Neural cell (in vitro differentiated cells): ENCODE measurements at regions not wholly inside any gene's neighbourhood (a gene's known extent, or its start where the extent isn't known, plus 50 kb on each side); places are given as distances from the start of the nearest gene placed in this dataset.

ENCODE experiments used
- EZH2 ChIP-seq: fragments of 200-600, 300-800 bp; shearing (Covaris generic), sonication (generic); IDR thresholded peaks from 2 replicates; pipeline ENCODE4 v1.6.1; 2014; ENCODE audit warnings: antibody characterized with exemption, low read length, borderline replicate concordance, mild to moderate bottlenecking; ENCODE audit not compliant: insufficient read depth, poor library complexity, severe bottlenecking
- MXI1 ChIP-seq: fragments of 450-650 bp; conservative IDR thresholded peaks from 2 replicates; pipeline ENCODE4 v1.6.1; 2014; ENCODE audit warnings: antibody characterized with exemption, mild to moderate bottlenecking; ENCODE audit not compliant: poor library complexity, severe bottlenecking
- POLR2AphosphoS5 ChIP-seq: IDR thresholded peaks from 2 replicates; pipeline ENCODE4 v1.6.1; 2012
- TAF1 ChIP-seq: IDR thresholded peaks from 2 replicates; pipeline ENCODE4 v1.6.1; 2012; ENCODE audit warnings: low read depth
- TF ChIP-seq, protein P1 (sequence below): fragments of 450-650 bp; IDR thresholded peaks from 2 replicates; pipeline ENCODE4 v1.5.1; 2014; ENCODE audit warnings: antibody characterized with exemption, mild to moderate bottlenecking, moderate library complexity; ENCODE audit not compliant: poor library complexity, severe bottlenecking
- TF ChIP-seq, protein P2 (sequence below): IDR thresholded peaks from 2 replicates; pipeline ENCODE4 v1.6.1; 2012; ENCODE audit warnings: borderline replicate concordance

DNA sequence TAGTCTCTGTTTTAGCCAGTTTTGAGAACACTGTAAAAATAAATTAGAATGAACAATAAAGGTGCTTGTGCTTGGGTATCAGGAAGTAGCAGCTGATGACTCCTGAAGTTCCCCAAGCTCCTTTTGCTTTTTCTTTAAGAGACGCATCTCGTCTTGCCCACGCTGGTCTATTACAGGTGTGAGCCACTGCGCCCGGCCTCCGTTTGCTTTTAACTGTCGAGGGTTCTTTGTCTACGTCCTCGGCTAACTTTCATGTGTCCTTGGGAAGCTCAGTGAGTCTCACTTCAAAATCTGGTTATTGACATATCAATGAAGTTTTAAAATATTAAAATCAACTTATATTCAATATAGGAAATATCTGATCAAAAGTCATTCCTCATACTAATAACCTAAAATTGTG, 246.5 kb downstream of the FBXO15 start:
- TF ChIP-seq MXI1 (no peak), EZH2 (no peak), POLR2AphosphoS5 (no peak), TAF1 (no peak)
- TF ChIP-seq, protein P1, sequence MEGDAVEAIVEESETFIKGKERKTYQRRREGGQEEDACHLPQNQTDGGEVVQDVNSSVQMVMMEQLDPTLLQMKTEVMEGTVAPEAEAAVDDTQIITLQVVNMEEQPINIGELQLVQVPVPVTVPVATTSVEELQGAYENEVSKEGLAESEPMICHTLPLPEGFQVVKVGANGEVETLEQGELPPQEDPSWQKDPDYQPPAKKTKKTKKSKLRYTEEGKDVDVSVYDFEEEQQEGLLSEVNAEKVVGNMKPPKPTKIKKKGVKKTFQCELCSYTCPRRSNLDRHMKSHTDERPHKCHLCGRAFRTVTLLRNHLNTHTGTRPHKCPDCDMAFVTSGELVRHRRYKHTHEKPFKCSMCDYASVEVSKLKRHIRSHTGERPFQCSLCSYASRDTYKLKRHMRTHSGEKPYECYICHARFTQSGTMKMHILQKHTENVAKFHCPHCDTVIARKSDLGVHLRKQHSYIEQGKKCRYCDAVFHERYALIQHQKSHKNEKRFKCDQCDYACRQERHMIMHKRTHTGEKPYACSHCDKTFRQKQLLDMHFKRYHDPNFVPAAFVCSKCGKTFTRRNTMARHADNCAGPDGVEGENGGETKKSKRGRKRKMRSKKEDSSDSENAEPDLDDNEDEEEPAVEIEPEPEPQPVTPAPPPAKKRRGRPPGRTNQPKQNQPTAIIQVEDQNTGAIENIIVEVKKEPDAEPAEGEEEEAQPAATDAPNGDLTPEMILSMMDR = no peak
- TF ChIP-seq, protein P2, sequence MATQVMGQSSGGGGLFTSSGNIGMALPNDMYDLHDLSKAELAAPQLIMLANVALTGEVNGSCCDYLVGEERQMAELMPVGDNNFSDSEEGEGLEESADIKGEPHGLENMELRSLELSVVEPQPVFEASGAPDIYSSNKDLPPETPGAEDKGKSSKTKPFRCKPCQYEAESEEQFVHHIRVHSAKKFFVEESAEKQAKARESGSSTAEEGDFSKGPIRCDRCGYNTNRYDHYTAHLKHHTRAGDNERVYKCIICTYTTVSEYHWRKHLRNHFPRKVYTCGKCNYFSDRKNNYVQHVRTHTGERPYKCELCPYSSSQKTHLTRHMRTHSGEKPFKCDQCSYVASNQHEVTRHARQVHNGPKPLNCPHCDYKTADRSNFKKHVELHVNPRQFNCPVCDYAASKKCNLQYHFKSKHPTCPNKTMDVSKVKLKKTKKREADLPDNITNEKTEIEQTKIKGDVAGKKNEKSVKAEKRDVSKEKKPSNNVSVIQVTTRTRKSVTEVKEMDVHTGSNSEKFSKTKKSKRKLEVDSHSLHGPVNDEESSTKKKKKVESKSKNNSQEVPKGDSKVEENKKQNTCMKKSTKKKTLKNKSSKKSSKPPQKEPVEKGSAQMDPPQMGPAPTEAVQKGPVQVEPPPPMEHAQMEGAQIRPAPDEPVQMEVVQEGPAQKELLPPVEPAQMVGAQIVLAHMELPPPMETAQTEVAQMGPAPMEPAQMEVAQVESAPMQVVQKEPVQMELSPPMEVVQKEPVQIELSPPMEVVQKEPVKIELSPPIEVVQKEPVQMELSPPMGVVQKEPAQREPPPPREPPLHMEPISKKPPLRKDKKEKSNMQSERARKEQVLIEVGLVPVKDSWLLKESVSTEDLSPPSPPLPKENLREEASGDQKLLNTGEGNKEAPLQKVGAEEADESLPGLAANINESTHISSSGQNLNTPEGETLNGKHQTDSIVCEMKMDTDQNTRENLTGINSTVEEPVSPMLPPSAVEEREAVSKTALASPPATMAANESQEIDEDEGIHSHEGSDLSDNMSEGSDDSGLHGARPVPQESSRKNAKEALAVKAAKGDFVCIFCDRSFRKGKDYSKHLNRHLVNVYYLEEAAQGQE = no peak
